MG63 (cell line): ENCODE measurements at regions not wholly inside any gene's neighbourhood (a gene's known extent, or its start where the extent isn't known, plus 50 kb on each side); places are given as distances from the start of the nearest gene placed in this dataset.

ENCODE experiments used
- DNase-seq: peaks from one replicate; pipeline ENCODE4 v3.0.0-alpha.2; 2020
- H3K27me3 ChIP-seq: fragments of 250-450 bp; sonication (Bioruptor Pico); 2 replicates; pipeline ENCODE4 v1.5.1; 2020; ENCODE audit warnings: mild to moderate bottlenecking, moderate library complexity
- H3K36me3 ChIP-seq: fragments of 250-450 bp; sonication (Bioruptor Pico); 2 replicates; pipeline ENCODE4 v1.5.1; 2020; ENCODE audit warnings: mild to moderate bottlenecking, moderate library complexity
- H3K4me3 ChIP-seq: fragments of 250-450 bp; sonication (Bioruptor Pico); 2 replicates; pipeline ENCODE4 v1.5.1; 2020; ENCODE audit warnings: mild to moderate bottlenecking, moderate library complexity
- H3K9me3 ChIP-seq: fragments of 250-450 bp; sonication (Bioruptor Pico); 2 replicates; pipeline ENCODE4 v1.5.1; 2020; ENCODE audit warnings: mild to moderate bottlenecking, moderate library complexity

GRCh38 chr2:126831234-126832005 is 67.3 kb upstream of the TEX51 start:
- Histone ChIP-seq H3K27me3 (no peaks in the 10 kb centered on the region), H3K4me3 (no peak overlapping the region), H3K9me3 (no peaks in the 10 kb centered on the region), H3K36me3 (no peaks in the 10 kb centered on the region)
- no peak for DNase-seq

- H3K4me3 ChIP-seq, result no peak overlapping the region
- no peaks in the 10 kb centered on the region for H3K36me3 ChIP-seq
- DNase-seq, result no peak
- no peaks in the 10 kb centered on the region for H3K27me3 ChIP-seq
- H3K9me3 ChIP-seq, result no peaks in the 10 kb centered on the region
These were observed 66.7 kb upstream of the TEX51 start for GRCh38 chr2:126832014-126832413.

- Histone ChIP-seq H3K36me3 (no peaks in the 10 kb centered on the region), H3K27me3 (no peaks in the 10 kb centered on the region)
- no peak for DNase-seq
These were observed 65.9 kb upstream of the TEX51 start for GRCh38 chr2:126832757-126833156.

GRCh38 chr2:126834006-126834659 is 64.6 kb upstream of the TEX51 start:
- no peak for DNase-seq

More at GRCh38 chr2:126832757-126833156, 65.9 kb upstream of the TEX51 start:
- H3K4me3 ChIP-seq, result no peak overlapping the region
- no peaks in the 10 kb centered on the region for H3K9me3 ChIP-seq

GRCh38 chr2:126835261-126835660 is 63.4 kb upstream of the TEX51 start:
- no peaks in the 10 kb centered on the region for H3K36me3 ChIP-seq
- no peaks in the 10 kb centered on the region for H3K27me3 ChIP-seq
- DNase-seq, result no peak

More at GRCh38 chr2:126834006-126834659, 64.6 kb upstream of the TEX51 start:
- no peaks in the 10 kb centered on the region for H3K27me3 ChIP-seq
- no peaks in the 10 kb centered on the region for H3K36me3 ChIP-seq
- H3K4me3 ChIP-seq, result no peak overlapping the region
- no peaks in the 10 kb centered on the region for H3K9me3 ChIP-seq

GRCh38 chr2:126835831-126836230 is 62.9 kb upstream of the TEX51 start:
- Histone ChIP-seq H3K36me3 (no peaks in the 10 kb centered on the region), H3K4me3 (no peak overlapping the region), H3K9me3 (no peaks in the 10 kb centered on the region), H3K27me3 (no peaks in the 10 kb centered on the region)
- DNase-seq, result no peak

More at GRCh38 chr2:126835261-126835660, 63.4 kb upstream of the TEX51 start:
- no peaks in the 10 kb centered on the region for H3K9me3 ChIP-seq
- no peak overlapping the region for H3K4me3 ChIP-seq

GRCh38 chr2:126836761-126837679 is 61.7 kb upstream of the TEX51 start:
- H3K9me3 ChIP-seq, result no peaks in the 10 kb centered on the region
- no peak overlapping the region for H3K4me3 ChIP-seq
- no peak for DNase-seq
- H3K27me3 ChIP-seq, result no peaks in the 10 kb centered on the region; the same call in 1 of the 2 replicates
- no peaks in the 10 kb centered on the region for H3K36me3 ChIP-seq

GRCh38 chr2:126837966-126838715 is 60.5 kb upstream of the TEX51 start:
- Histone ChIP-seq H3K27me3 (no peaks in the 10 kb centered on the region; the same call in 1 of the 2 replicates), H3K4me3 (no peak overlapping the region), H3K9me3 (no peaks in the 10 kb centered on the region), H3K36me3 (no peaks in the 10 kb centered on the region)
- DNase-seq, result no peak

GRCh38 chr2:126838716-126838985 is 60.0 kb upstream of the TEX51 start:
- Histone ChIP-seq H3K36me3 (no peaks in the 10 kb centered on the region), H3K4me3 (no peak overlapping the region), H3K9me3 (no peaks in the 10 kb centered on the region), H3K27me3 (no peaks in the 10 kb centered on the region; the same call in 1 of the 2 replicates)
- DNase-seq, result no peak

- DNase-seq, result no peak
- peaks cover 3% of the 10 kb centered on the region; the same call in 1 of the 2 replicates for H3K27me3 ChIP-seq
- no peak overlapping the region for H3K4me3 ChIP-seq
- no peaks in the 10 kb centered on the region for H3K9me3 ChIP-seq
- no peaks in the 10 kb centered on the region for H3K36me3 ChIP-seq
These were observed 58.9 kb upstream of the TEX51 start for GRCh38 chr2:126839796-126840195.

- H3K27me3 ChIP-seq, result peaks cover 4% of the 10 kb centered on the region; the same call in 1 of the 2 replicates
- no peak for DNase-seq
- H3K9me3 ChIP-seq, result no peaks in the 10 kb centered on the region
- H3K4me3 ChIP-seq, result no peak overlapping the region
- no peaks in the 10 kb centered on the region for H3K36me3 ChIP-seq
These were observed 55.6 kb upstream of the TEX51 start for GRCh38 chr2:126843081-126843480.

GRCh38 chr2:126846241-126846640 is 52.4 kb upstream of the TEX51 start:
- no peak for DNase-seq
- peaks cover 4% of the 10 kb centered on the region; the same call in 1 of the 2 replicates for H3K27me3 ChIP-seq
- H3K36me3 ChIP-seq, result no peaks in the 10 kb centered on the region
- H3K9me3 ChIP-seq, result no peaks in the 10 kb centered on the region
- no peak overlapping the region for H3K4me3 ChIP-seq
